Heart left ventricle (tissue), 16 donors: ENCODE measurements at regions not wholly inside any gene's neighbourhood (a gene's known extent, or its start where the extent isn't known, plus 50 kb on each side); places are given as distances from the start of the nearest gene placed in this dataset.

Experiments
- ATAC-seq, 4 donors: fragments of 200-7000 bp; cut with Tn5 transposase; one replicate each; pipeline ENCODE4 v1.9.1; 2020 to 2022; ENCODE audit warnings: moderate library complexity in 4 of 4, mild to moderate bottlenecking in 3 of 4, moderate number of reproducible peaks in 1 of 4
- DNase-seq, 5 donors: peaks; one replicate each; pipeline ENCODE4 v3.0.0-alpha.2; 2020
- H3K27ac ChIP-seq, 12 donors: fragments of 200-600 bp; sonication (generic) in 4 of 12; one replicate each; pipeline versions ENCODE4 v1.5.0 to v1.8.0; 2016 to 2022; ENCODE audit warnings: mild to moderate bottlenecking in 2 of 12
- H3K27me3 ChIP-seq, 9 donors: fragments of 200-600 bp; sonication (generic) in 2 of 9; one replicate each; pipeline versions ENCODE4 v1.5.1 to v1.8.0; 2016 to 2022; ENCODE audit warnings: mild to moderate bottlenecking in 3 of 9
- H3K36me3 ChIP-seq, 9 donors: fragments of 200-600 bp; sonication (generic) in 2 of 9; one replicate each; pipeline versions ENCODE4 v1.5.0 to v1.8.0; 2018 to 2022; ENCODE audit warnings: mild to moderate bottlenecking in 2 of 9
- H3K4me1 ChIP-seq, 12 donors: fragments of 200-600 bp; sonication (generic) in 4 of 12; one replicate each; pipeline versions ENCODE4 v1.5.0 to v1.8.0; 2016 to 2022; ENCODE audit warnings: mild to moderate bottlenecking in 3 of 12
- H3K4me3 ChIP-seq, 12 donors: fragments of 200-600 bp; sonication (generic) in 4 of 12; one replicate each; pipeline versions ENCODE4 v1.5.0 to v1.8.0; 2017 to 2022; ENCODE audit warnings: mild to moderate bottlenecking in 9 of 12, moderate library complexity in 4 of 12
- H3K9me3 ChIP-seq, 12 donors: fragments of 200-600 bp; sonication (generic) in 4 of 12; one replicate each; pipeline versions ENCODE4 v1.5.0 to v1.8.0; 2016 to 2022; ENCODE audit warnings: mild to moderate bottlenecking in 1 of 12
- CTCF ChIP-seq, 12 donors: fragments of 200-600 bp; sonication (generic) in 4 of 12; IDR thresholded peaks; one replicate each; pipeline versions ENCODE4 v1.5.0 to v1.8.0; 2018 to 2022; ENCODE audit warnings: antibody characterized with exemption in 12 of 12, mild to moderate bottlenecking in 5 of 12
- POLR2A ChIP-seq, 2 donors: fragments of 450-650 bp; IDR thresholded peaks; one replicate each; pipeline ENCODE4 v1.6.1; 2017; ENCODE audit warnings: antibody characterized with exemption in 2 of 2, mild to moderate bottlenecking in 2 of 2, moderate library complexity in 2 of 2
- WGBS, 4 donors: extraction: QIAGEN DNeasy Blood & Tissue Kit in 2 of 4; methylation state at CpG; one replicate each; pipeline versions ENCODE4 v1.1.5 to v1.1.7; 2013 to 2018; 5-methylcytosine and 5-hydroxymethylcytosine counted together
- intact Hi-C, 10 donors: fragments of 100-400 bp; cut with DNase I; formaldehyde crosslinking; loops; one replicate each; pipeline versions ENCODE4 v1.11.1 to v1.14.2; 2022
- donor health status: ischemic (EF 13 %, LVEDD 7.1; RV severe dilation, severe dysfunction).
- donor health status: healthy with polysubstance abuse.
- donor health status: DM: no; HTN: yes; CAD: no.
- donor health status: DM: no; HTN: no; CAD: no.
- donor health status: ischemic (EF 25% LVEDD 6.9; RV normal size, moderate dysfunction).
- donor health status: ischemic (EF 25% LVEDD 5.7; RV mildly dilated, moderate dysfunction).
- donor health status: healthy.
- donor health status: DM: yes; HTN: yes; CAD: no.
- donor health status: ischemic (EF 35%, LVEDD 5.7; RV mildly dilated, moderate dysfunction).
- donor health status: nonischemic (EF 11% LVEDD 7.7; RV severe dilation, severe dysfunction).
- donor health status: DM: yes; HTN: yes; CAD: no.
- donor health status: PGD.
- donor health status: ischemic (EF 29% LVEDD 5.4; RV normal size, mild dysfunction).
- donor health status: nonischemic (EF 23%, LVEDD 6.1; RV moderate dilation, normal function).

- intact Hi-C loops = no loop called here
- TF ChIP-seq CTCF (IDR thresholded peaks at IDR 0.05) (no peak), POLR2A (IDR thresholded peaks at IDR 0.05) (no peak)
These were observed 244.1 kb downstream of the SH3BP4 start for GRCh38 chr2:235195921-235196320.

GRCh38 chr2:235199128-235199527 is 247.3 kb downstream of the SH3BP4 start:
- no peak for TF ChIP-seq CTCF (IDR thresholded peaks at IDR 0.05)
- Histone ChIP-seq H3K27ac (no peak overlapping the region), H3K36me3 (no peaks in the 10 kb centered on the region), H3K27me3 (peaks cover 0 to 7% (median 0%) of the 10 kb centered on the region in 9 donors), H3K4me3 (no peak overlapping the region), H3K4me1 (no peaks in the 10 kb centered on the region), H3K9me3 (peaks cover 0 to under 1% (median 0%) of the 10 kb centered on the region in 12 donors)
- intact Hi-C loops = no loop called here
- 89 to 92% (median 92%) methylated on average over 8 to 9 of the region's 9 CpGs for WGBS, 4 donors
- ATAC-seq (no peak), DNase-seq (no peak)

More at GRCh38 chr2:235195921-235196320, 244.1 kb downstream of the SH3BP4 start:
- Histone ChIP-seq H3K36me3 (no peaks in the 10 kb centered on the region), H3K4me3 (no peak overlapping the region), H3K4me1 (no peaks in the 10 kb centered on the region), H3K9me3 (no peaks in the 10 kb centered on the region), H3K27me3 (peaks cover 0 to 8% (median 0%) of the 10 kb centered on the region in 9 donors), H3K27ac (no peak overlapping the region)
- no peak for ATAC-seq
- 85 to 92% (median 90%) methylated on average over 5 of the region's 5 CpGs for WGBS, 4 donors
- no peak for DNase-seq

GRCh38 chr2:235200216-235200615 is 248.4 kb downstream of the SH3BP4 start:
- H3K9me3 ChIP-seq = peaks cover 0 to 3% (median 0%) of the 10 kb centered on the region in 12 donors
- peaks cover 0 to 15% (median 0%) of the 10 kb centered on the region in 9 donors for H3K27me3 ChIP-seq
- WGBS, 4 donors = 41 to 53% (median 51%) methylated on average over 2 of the region's 2 CpGs
- intact Hi-C loops = no loop called here
- H3K4me1 ChIP-seq = no peaks in the 10 kb centered on the region
- no peak for DNase-seq
- TF ChIP-seq POLR2A (IDR thresholded peaks at IDR 0.05) = no peak
- TF ChIP-seq CTCF (IDR thresholded peaks at IDR 0.05) = no peak
- no peaks in the 10 kb centered on the region for H3K36me3 ChIP-seq
- no peak overlapping the region for H3K27ac ChIP-seq
- no peak overlapping the region for H3K4me3 ChIP-seq
- no peak for ATAC-seq

GRCh38 chr2:235201756-235202155 is 249.9 kb downstream of the SH3BP4 start:
- DNase-seq (no peak), ATAC-seq (no peak)
- WGBS, 4 donors = 74 to 81% (median 76%) methylated on average over 12 of the region's 12 CpGs
- intact Hi-C loops = no loop called here
- no peaks in the 10 kb centered on the region for H3K4me1 ChIP-seq
- H3K36me3 ChIP-seq = no peaks in the 10 kb centered on the region
- TF ChIP-seq CTCF (IDR thresholded peaks at IDR 0.05) (no peak), POLR2A (IDR thresholded peaks at IDR 0.05) (no peak)
- H3K4me3 ChIP-seq = no peak overlapping the region
- peaks cover 0 to 24% (median 1%) of the 10 kb centered on the region in 9 donors for H3K27me3 ChIP-seq
- H3K9me3 ChIP-seq = peaks cover 0 to 3% (median 0%) of the 10 kb centered on the region in 12 donors
- H3K27ac ChIP-seq = no peak overlapping the region
